ENCODE measurements at regions not wholly inside any gene's neighbourhood (a gene's known extent, or its start where the extent isn't known, plus 50 kb on each side); places are given as distances from the start of the nearest gene placed in this dataset.
"Not testable (repeated sequence)": the region's sequence is repeated elsewhere in the genome, so short reads cannot be mapped to it uniquely, and the experiment has no call there.

GRCh38 chrX:138845786-138846185 is 134.3 kb upstream of the FGF13 start:
- Histone ChIP-seq H3K27me3 (no peaks in the 10 kb centered on the region), H3K4me3 (no peak overlapping the region), H3K27ac (no peak overlapping the region), H3K4me1 (no peaks in the 10 kb centered on the region), H3K9me3 (no peaks in the 10 kb centered on the region), H3K36me3 (no peaks in the 10 kb centered on the region)
- intact Hi-C loops (cut with DNase I; ENCODE audit: low total_unique reads) (no loop called here), in situ Hi-C loops (cut with MboI; ENCODE audit: low sequenced_read_pairs in 4 of 4) (no loop called here)
- TF ChIP-seq, protein P1, sequence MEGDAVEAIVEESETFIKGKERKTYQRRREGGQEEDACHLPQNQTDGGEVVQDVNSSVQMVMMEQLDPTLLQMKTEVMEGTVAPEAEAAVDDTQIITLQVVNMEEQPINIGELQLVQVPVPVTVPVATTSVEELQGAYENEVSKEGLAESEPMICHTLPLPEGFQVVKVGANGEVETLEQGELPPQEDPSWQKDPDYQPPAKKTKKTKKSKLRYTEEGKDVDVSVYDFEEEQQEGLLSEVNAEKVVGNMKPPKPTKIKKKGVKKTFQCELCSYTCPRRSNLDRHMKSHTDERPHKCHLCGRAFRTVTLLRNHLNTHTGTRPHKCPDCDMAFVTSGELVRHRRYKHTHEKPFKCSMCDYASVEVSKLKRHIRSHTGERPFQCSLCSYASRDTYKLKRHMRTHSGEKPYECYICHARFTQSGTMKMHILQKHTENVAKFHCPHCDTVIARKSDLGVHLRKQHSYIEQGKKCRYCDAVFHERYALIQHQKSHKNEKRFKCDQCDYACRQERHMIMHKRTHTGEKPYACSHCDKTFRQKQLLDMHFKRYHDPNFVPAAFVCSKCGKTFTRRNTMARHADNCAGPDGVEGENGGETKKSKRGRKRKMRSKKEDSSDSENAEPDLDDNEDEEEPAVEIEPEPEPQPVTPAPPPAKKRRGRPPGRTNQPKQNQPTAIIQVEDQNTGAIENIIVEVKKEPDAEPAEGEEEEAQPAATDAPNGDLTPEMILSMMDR (IDR thresholded peaks at IDR 0.05 in 4 of 5, conservative IDR thresholded peaks at IDR 0.05 in 1 of 5) = no peak
- no peak for TF ChIP-seq POLR2A (IDR thresholded peaks at IDR 0.05)
- ATAC-seq (no peak), DNase-seq (no peak)

DNA sequence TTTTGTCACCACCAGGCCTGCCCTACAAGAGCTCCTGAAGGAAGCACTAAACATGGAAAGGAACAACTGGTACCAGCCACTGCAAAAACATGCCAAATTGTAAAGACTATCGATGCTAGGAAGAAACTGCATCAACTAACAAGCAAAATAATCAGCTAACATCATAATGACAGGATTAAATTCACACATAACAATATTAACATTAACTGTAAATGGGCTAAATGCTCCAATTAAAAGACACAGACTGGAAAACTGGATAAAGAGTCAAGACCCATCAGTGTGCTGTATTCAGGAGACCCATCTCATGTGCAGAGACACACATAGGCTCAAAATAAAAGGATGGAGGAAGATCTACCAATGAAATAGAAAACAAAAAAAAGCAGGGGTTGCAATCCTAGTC is 95.9 kb upstream of the FGF13 start:
- H3K36me3 ChIP-seq; in situ Hi-C loops (cut with MboI; ENCODE audit: low sequenced_read_pairs in 4 of 4); intact Hi-C loops (cut with DNase I; ENCODE audit: low total_unique reads); ATAC-seq; H3K27ac ChIP-seq; H3K9me3 ChIP-seq; H3K4me3 ChIP-seq; H3K27me3 ChIP-seq; H3K4me1 ChIP-seq; DNase-seq: not testable (repeated sequence)

DNA sequence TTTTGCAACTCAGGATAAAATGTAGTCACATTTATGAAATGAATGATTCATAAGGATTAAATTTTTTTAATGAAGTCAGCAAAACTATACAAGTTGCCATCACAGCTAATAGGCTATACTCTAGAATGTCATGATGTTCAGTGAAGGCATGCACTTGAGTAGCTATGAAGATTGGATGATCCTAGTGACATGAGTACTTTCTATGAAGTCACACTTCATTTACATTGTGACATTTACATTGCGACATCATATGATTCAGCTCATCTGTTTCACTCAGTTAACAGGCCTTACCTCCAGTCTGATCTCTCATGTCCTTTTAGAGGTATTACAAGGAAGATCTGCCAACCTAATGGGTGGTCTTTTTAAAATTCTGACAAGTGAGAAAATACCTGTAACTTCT is 82.7 kb upstream of the FGF13 start:
- Histone ChIP-seq H3K9me3 (no peaks in the 10 kb centered on the region), H3K27ac (no peak overlapping the region), H3K27me3 (no peaks in the 10 kb centered on the region), H3K4me1 (no peaks in the 10 kb centered on the region), H3K4me3 (no peak overlapping the region), H3K36me3 (no peaks in the 10 kb centered on the region)
- ATAC-seq (no peak), DNase-seq (no peak)
- no peak for TF ChIP-seq POLR2A (IDR thresholded peaks at IDR 0.05)
- TF ChIP-seq, protein P1 (IDR thresholded peaks at IDR 0.05 in 4 of 5, conservative IDR thresholded peaks at IDR 0.05 in 1 of 5) = no peak
- intact Hi-C loops (cut with DNase I; ENCODE audit: low total_unique reads) (no loop called here), in situ Hi-C loops (cut with MboI; ENCODE audit: low sequenced_read_pairs in 4 of 4) (no loop called here)

DNA sequence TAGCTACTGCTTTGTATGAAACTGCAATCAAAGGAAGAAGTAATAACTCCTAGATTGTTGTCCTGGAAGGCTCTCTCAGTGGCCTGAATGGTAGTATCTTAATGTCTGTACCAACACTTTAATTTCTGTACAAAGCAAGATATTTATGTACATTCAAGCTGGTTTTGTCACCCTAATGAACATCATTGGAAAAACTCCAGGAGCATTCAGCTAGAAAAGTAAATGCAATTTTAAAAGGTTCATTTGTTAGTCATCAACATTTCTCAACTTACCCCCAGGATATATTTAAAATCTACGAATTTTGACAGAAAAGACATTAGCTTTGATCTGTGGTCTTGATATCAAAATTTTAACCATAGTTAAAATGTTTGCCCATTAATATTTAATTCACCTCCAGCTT is 80.0 kb upstream of the FGF13 start:
- no peaks in the 10 kb centered on the region for H3K9me3 ChIP-seq
- intact Hi-C loops (cut with DNase I; ENCODE audit: low total_unique reads) (no loop called here), in situ Hi-C loops (cut with MboI; ENCODE audit: low sequenced_read_pairs in 4 of 4) (no loop called here)
- no peak overlapping the region for H3K4me3 ChIP-seq
- TF ChIP-seq POLR2A (IDR thresholded peaks at IDR 0.05) = no peak
- TF ChIP-seq, protein P1 (IDR thresholded peaks at IDR 0.05 in 4 of 5, conservative IDR thresholded peaks at IDR 0.05 in 1 of 5) = no peak
- H3K27ac ChIP-seq = no peak overlapping the region
- no peak for DNase-seq
- ATAC-seq = no peak
- H3K4me1 ChIP-seq = no peaks in the 10 kb centered on the region
- no peaks in the 10 kb centered on the region for H3K36me3 ChIP-seq
- no peaks in the 10 kb centered on the region for H3K27me3 ChIP-seq

DNA sequence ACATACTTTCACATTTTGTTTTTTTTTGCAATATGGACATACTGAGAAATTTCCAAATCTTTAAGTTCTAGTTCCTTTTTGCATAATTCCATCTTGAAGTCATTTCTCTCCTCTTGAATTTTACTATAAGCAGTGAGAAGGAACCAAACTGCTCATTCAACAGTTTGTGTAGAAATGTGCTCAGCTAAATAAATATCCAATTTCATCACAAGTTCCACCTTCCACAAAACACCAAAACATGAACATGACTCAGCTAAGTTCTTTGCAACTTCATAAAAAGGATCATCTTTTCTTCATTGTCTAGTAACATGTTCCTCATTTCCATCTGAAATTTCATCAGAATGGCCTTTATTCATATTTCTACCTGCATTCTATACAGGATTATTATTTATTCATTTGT is 77.3 kb upstream of the FGF13 start:
- DNase-seq = no peak
- H3K4me1 ChIP-seq = no peaks in the 10 kb centered on the region
- H3K27me3 ChIP-seq = no peaks in the 10 kb centered on the region
- no peaks in the 10 kb centered on the region for H3K36me3 ChIP-seq
- intact Hi-C loops (cut with DNase I; ENCODE audit: low total_unique reads) = no loop called here
- TF ChIP-seq, protein P1 (IDR thresholded peaks at IDR 0.05 in 4 of 5, conservative IDR thresholded peaks at IDR 0.05 in 1 of 5) = no peak
- no peak for TF ChIP-seq POLR2A (IDR thresholded peaks at IDR 0.05)
- no peak for ATAC-seq
- in situ Hi-C loops (cut with MboI; ENCODE audit: low sequenced_read_pairs in 4 of 4) = no loop called here
- H3K4me3 ChIP-seq = no peak overlapping the region
- no peak overlapping the region for H3K27ac ChIP-seq
- no peaks in the 10 kb centered on the region for H3K9me3 ChIP-seq

GRCh38 chrX:138778576-138778909 is 67.0 kb upstream of the FGF13 start:
- H3K4me1 ChIP-seq; ATAC-seq; intact Hi-C loops (cut with DNase I; ENCODE audit: low total_unique reads); H3K27me3 ChIP-seq; H3K4me3 ChIP-seq; H3K9me3 ChIP-seq; DNase-seq; H3K36me3 ChIP-seq; H3K27ac ChIP-seq: not testable (repeated sequence)
- in situ Hi-C loops (cut with MboI; ENCODE audit: low sequenced_read_pairs in 4 of 4) = loop anchor here in 2 of 4 donors (10.0 kb wide), 1 partner anchor 776 kb away; no protein-coding TSS in a partner anchor

- ATAC-seq; intact Hi-C loops (cut with DNase I; ENCODE audit: low total_unique reads); DNase-seq; H3K27ac ChIP-seq; H3K4me1 ChIP-seq; H3K27me3 ChIP-seq; H3K36me3 ChIP-seq; H3K9me3 ChIP-seq; H3K4me3 ChIP-seq: not testable (repeated sequence)
- in situ Hi-C loops (cut with MboI; ENCODE audit: low sequenced_read_pairs in 4 of 4) = loop anchor here in 2 of 4 donors (10.0 kb wide), 1 partner anchor 777 kb away; no protein-coding TSS in a partner anchor
These were observed 66.5 kb upstream of the FGF13 start for GRCh38 chrX:138777908-138778575.
